KMS-11 (cell line): ENCODE measurements at regions not wholly inside any gene's neighbourhood (a gene's known extent, or its start where the extent isn't known, plus 50 kb on each side); places are given as distances from the start of the nearest gene placed in this dataset.

Source experiments
- H2AFZ ChIP-seq: fragments of 200-600 bp; sonication (generic); 2 replicates; pipeline ENCODE4 v1.6.1; 2016; ENCODE audit warnings: antibody characterized with exemption, mixed run types, low read depth
- H3K27ac ChIP-seq: fragments of 200-600 bp; sonication (generic); 2 replicates; pipeline ENCODE4 v1.6.1; 2016; ENCODE audit warnings: mild to moderate bottlenecking, mixed run types
- H3K27me3 ChIP-seq: fragments of 200-600 bp; sonication (generic); 2 replicates; pipeline ENCODE4 v1.6.1; 2017; ENCODE audit warnings: mild to moderate bottlenecking, low read depth, mixed run types, moderate library complexity; ENCODE audit not compliant: insufficient read depth
- H3K36me3 ChIP-seq: fragments of 200-600 bp; sonication (generic); 2 replicates; pipeline ENCODE4 v1.6.1; 2017; ENCODE audit warnings: mild to moderate bottlenecking, mixed run types; ENCODE audit not compliant: insufficient read depth
- H3K4me1 ChIP-seq: fragments of 200-600 bp; sonication (generic); 2 replicates; pipeline ENCODE4 v1.6.1; 2016; ENCODE audit warnings: mild to moderate bottlenecking, low read depth, mixed run types; ENCODE audit not compliant: poor library complexity, severe bottlenecking
- H3K4me2 ChIP-seq: fragments of 200-600 bp; sonication (generic); 2 replicates; pipeline ENCODE4 v1.7.0; 2016; ENCODE audit warnings: mild to moderate bottlenecking, mixed run types
- H3K4me3 ChIP-seq: fragments of 200-600 bp; sonication (generic); IDR thresholded peaks from 2 replicates; pipeline ENCODE4 v1.6.1; 2017; ENCODE audit warnings: low read depth, low read length, mixed read lengths; ENCODE audit not compliant: insufficient read depth
- H3K79me2 ChIP-seq: fragments of 200-600 bp; sonication (generic); 2 replicates; pipeline ENCODE4 v1.6.1; 2016; ENCODE audit warnings: low read depth, mixed run types; ENCODE audit not compliant: insufficient read depth
- H3K9ac ChIP-seq: fragments of 200-600 bp; sonication (generic); 2 replicates; pipeline ENCODE4 v1.6.1; 2016; ENCODE audit warnings: mild to moderate bottlenecking, mixed run types
- H4K20me1 ChIP-seq: fragments of 200-600 bp; sonication (generic); 2 replicates; pipeline ENCODE4 v1.6.1; 2016; ENCODE audit warnings: mild to moderate bottlenecking, mixed run types; ENCODE audit not compliant: insufficient read depth
- TF ChIP-seq, protein P1 (sequence below): fragments of 200-600 bp; sonication (generic); conservative IDR thresholded peaks from 2 replicates; pipeline ENCODE4 v1.6.1; 2017; ENCODE audit warnings: low read depth, mild to moderate bottlenecking, antibody characterized with exemption, low read length, moderate library complexity, mixed read lengths

DNA sequence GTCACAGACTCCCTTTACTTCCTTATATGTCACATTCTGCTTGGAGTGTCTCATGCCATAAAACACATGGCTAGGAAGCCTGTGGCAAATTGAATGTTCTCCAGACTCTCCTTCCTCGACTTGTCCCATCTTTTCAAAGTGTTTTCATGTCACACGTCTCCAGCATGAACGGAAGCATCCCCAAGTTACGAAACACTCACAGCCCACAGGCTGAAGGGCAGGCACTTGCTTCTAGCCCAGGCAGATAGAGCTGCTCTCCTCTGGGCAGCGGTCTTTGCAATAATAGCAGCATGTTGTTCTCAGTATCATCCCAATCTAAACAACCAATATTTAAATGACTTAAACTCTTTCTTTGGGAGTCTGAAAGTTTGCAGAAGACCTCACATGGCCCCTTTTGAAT lies 85.3 kb upstream of the ADAMTS9 start:
- Histone ChIP-seq H3K27me3 (no peaks in the 10 kb centered on the region), H2AFZ (no peak overlapping the region), H3K9ac (no peak overlapping the region), H3K4me1 (no peaks in the 10 kb centered on the region), H3K79me2 (no peaks in the 10 kb centered on the region), H3K4me2 (no peak overlapping the region), H3K36me3 (no peaks in the 10 kb centered on the region), H3K4me3 (no peak overlapping the region), H4K20me1 (no peaks in the 10 kb centered on the region), H3K27ac (no peak overlapping the region)
- TF ChIP-seq, protein P1, sequence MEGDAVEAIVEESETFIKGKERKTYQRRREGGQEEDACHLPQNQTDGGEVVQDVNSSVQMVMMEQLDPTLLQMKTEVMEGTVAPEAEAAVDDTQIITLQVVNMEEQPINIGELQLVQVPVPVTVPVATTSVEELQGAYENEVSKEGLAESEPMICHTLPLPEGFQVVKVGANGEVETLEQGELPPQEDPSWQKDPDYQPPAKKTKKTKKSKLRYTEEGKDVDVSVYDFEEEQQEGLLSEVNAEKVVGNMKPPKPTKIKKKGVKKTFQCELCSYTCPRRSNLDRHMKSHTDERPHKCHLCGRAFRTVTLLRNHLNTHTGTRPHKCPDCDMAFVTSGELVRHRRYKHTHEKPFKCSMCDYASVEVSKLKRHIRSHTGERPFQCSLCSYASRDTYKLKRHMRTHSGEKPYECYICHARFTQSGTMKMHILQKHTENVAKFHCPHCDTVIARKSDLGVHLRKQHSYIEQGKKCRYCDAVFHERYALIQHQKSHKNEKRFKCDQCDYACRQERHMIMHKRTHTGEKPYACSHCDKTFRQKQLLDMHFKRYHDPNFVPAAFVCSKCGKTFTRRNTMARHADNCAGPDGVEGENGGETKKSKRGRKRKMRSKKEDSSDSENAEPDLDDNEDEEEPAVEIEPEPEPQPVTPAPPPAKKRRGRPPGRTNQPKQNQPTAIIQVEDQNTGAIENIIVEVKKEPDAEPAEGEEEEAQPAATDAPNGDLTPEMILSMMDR = no peak

DNA sequence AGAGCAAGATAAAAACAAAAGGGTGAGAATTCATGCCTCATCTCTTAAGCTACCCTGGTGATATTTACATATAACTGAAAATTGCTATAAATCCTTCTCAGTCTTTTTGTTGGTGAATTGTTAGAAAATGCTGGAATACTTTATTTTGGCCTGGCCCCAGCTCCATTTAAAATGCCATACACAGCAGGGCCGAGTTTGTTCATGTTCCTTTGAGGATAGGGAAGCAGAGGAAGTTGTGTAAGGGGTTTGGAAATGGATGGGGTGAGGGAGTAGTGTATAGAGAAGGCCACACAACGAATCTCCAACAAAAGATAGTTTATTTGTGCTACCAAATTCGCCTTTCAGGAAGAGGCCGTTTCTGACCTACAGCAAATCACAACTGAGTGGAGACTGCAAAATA lies 78.6 kb upstream of the ADAMTS9 start:
- Histone ChIP-seq H2AFZ (no peak overlapping the region), H3K27ac (no peak overlapping the region), H3K4me3 (no peak overlapping the region), H3K4me2 (no peak overlapping the region), H3K36me3 (no peaks in the 10 kb centered on the region), H4K20me1 (no peaks in the 10 kb centered on the region), H3K9ac (no peak overlapping the region), H3K27me3 (no peaks in the 10 kb centered on the region), H3K4me1 (no peaks in the 10 kb centered on the region), H3K79me2 (no peaks in the 10 kb centered on the region)
- TF ChIP-seq, protein P1 = no peak

DNA sequence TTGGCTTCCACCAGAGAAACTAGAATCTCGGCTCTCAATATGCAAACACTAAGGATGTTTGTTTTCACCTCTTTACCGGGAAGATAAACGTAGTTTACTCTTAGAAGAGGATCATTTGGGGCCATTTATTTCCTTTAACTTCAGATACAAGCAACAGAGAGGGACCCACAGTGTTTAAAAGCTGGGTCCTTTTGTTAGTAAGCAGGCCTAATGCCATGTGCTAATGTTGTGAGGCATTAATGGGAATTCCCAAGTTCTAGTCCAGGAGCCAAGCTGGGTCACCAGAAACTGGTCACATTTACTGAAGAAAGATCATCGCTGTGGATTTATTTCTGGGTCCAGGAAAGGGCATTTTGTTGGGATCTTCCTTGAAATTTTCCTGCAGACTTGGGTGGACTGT lies 78.1 kb upstream of the ADAMTS9 start:
- H2AFZ ChIP-seq = no peak overlapping the region
- no peaks in the 10 kb centered on the region for H3K36me3 ChIP-seq
- TF ChIP-seq, protein P1 = no peak
- no peaks in the 10 kb centered on the region for H4K20me1 ChIP-seq
- H3K4me1 ChIP-seq = no peaks in the 10 kb centered on the region
- no peak overlapping the region for H3K4me2 ChIP-seq
- no peak overlapping the region for H3K27ac ChIP-seq
- no peaks in the 10 kb centered on the region for H3K79me2 ChIP-seq
- H3K27me3 ChIP-seq = no peaks in the 10 kb centered on the region
- no peak overlapping the region for H3K9ac ChIP-seq
- H3K4me3 ChIP-seq = no peak overlapping the region

DNA sequence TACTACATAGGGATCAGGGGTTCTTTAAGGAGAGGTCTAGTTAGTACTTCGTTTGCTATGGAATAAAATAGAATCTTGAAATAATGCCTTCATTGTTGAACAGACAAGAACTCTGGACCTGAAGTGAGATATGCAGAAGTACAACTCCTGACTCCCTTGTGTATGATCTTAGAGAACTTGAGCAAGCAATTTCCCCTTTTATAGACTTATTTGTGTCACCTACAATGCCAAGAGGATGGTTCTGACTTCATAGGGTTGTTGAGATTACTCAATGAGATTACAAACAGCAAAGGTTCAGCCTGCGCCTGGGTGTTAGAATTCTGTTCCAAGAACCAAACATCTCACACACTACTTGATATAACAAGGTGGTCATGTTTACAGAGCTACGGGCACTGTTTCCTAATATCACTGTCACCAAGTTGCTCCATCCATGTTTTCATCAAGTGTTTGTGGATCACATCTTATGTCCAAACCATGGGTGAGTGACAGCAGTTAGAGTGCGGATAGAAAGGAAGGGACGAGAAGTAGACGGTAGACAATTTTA lies 76.7 kb upstream of the ADAMTS9 start:
- Histone ChIP-seq H3K9ac (no peak overlapping the region), H3K4me2 (no peak overlapping the region), H3K4me1 (peaks cover 11% of the 10 kb centered on the region), H3K27ac (no peak overlapping the region), H3K79me2 (no peaks in the 10 kb centered on the region), H3K4me3 (no peak overlapping the region), H3K36me3 (no peaks in the 10 kb centered on the region), H3K27me3 (no peaks in the 10 kb centered on the region), H2AFZ (no peak overlapping the region), H4K20me1 (no peaks in the 10 kb centered on the region)
- TF ChIP-seq, protein P1 = no peak
